ENCODE measurements at regions not wholly inside any gene's neighbourhood (a gene's known extent, or its start where the extent isn't known, plus 50 kb on each side); places are given as distances from the start of the nearest gene placed in this dataset.

DNA sequence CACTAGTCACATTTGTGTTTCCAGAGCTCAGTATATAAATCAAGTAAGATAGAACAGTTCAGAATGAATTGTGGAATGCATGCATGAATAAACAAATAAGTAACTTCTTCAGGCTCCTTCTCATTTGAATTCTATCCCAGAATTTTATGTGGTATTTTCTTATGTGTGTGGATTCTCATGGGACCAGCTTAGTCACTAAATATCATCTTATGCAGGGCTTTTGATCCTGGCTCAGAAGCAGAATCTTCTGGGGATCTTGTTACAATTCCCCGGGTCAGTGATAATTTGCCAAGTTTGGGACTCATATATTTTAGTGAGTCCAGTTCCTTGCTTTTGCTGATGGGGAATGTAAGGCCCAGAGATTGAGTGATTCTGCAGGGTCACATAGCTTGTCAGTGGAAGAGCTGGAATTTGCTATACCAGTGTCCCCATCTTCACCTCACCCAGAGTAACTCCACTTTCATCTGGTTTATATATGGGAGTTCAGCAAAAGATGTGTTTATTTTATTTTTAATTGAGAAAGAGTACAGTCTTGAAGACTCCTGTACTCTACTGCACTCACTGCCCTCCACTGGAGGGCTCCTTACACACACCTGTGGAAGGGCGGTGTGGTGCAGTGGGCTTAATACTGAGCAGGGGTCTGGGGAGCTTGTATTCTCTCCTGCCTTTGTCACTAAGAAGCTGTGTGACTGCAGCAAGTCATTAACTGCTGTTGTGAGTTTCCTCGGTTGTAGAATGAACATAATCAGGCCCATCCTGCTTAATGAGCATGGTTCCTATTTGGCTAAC, 198.2 kb upstream of the CXorf66 start:
- TF ChIP-seq POLR2A (IDR thresholded peaks at IDR 0.05; ENCODE audit: low read length) (no peak), GATA1 (IDR thresholded peaks at IDR 0.05; ENCODE audit: low read depth, low read length) (no peak)
